CD4-positive, alpha-beta T cell treated with Interleukin-21 for 1 hour (primary cell): ENCODE measurements at regions not wholly inside any gene's neighbourhood (a gene's known extent, or its start where the extent isn't known, plus 50 kb on each side); places are given as distances from the start of the nearest gene placed in this dataset.
A peak's percentile ranks its signal among the peaks of the same experiment; 100 is the strongest.
"Not testable (repeated sequence)": the region's sequence is repeated elsewhere in the genome, so short reads cannot be mapped to it uniquely, and the experiment has no call there.

Experiments
- DNase-seq: peaks from one replicate; pipeline ENCODE4 v3.0.0-alpha.2; 2020

DNA sequence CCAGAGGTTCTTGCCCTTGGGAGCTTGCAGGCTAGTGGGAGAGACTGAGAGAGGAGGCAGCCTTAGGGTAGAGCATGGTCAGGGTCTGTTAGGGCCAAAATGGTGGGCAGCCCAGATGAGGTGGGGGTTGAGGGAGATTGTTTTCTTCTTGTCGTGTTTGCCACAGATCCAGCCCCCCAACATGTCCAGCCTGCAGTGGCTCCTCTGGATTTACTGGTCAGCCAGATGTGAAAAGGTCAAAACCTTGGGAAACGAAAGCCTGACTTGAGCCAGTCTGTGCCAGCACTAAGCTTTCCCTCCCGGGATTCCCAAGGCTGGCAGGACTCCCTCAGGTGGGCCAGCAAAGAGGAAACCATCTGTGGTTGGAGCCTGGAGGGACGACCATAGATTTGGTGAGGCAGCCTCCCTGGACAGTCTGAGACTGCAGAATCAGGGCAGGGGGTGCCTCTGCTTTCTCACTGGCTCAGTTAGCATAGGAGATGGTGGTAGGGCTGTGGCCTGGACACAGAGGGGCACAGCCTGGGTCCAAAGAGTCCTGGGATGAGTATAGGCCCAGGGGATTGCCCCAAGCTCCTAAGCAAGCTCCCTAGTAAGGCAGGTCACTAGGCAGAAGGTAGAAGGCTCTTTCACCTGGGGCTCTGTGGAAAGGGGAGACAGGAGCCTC is 51.2 kb upstream of the PRR23C start:
- no peak for DNase-seq

DNA sequence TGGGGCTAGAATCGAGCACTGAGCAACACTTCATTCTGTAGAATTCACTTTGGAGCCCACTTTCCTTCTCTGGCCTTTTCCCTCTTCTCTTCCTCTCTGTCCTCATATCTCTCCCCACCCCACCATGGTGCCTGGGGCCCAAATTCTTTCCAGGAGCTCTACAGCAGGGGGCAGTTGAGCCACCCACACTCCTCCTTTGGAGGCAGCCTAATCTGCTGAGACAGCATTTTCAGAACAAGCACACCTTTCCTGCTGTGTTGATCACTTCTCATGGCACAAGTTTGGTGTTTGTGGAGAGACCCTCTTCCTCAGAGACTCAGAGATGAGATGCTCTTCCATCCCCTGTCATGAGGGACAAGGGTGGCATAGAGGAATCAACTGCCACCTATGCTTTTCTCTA is 52.0 kb upstream of the PRR23C start:
- no peak for DNase-seq

DNA sequence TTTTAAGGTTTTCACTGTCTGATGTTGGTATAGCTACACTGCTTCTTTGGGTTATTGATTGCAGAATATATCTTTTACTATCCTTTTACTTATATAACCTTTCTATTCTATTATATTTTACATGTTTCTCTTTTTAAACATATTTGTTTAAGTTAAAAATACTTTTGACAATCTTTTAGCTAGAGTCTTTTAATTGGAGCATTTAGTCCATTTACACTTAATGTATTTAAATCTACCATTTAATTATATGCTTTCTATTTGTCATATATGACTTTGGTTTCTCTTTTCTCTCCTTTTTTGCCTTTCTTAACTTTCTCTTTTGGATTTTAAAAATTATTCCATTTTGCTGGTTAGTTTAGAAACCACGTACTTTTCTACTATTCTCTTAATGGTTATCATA is 53.7 kb upstream of the PRR23C start:
- no peak for DNase-seq

DNA sequence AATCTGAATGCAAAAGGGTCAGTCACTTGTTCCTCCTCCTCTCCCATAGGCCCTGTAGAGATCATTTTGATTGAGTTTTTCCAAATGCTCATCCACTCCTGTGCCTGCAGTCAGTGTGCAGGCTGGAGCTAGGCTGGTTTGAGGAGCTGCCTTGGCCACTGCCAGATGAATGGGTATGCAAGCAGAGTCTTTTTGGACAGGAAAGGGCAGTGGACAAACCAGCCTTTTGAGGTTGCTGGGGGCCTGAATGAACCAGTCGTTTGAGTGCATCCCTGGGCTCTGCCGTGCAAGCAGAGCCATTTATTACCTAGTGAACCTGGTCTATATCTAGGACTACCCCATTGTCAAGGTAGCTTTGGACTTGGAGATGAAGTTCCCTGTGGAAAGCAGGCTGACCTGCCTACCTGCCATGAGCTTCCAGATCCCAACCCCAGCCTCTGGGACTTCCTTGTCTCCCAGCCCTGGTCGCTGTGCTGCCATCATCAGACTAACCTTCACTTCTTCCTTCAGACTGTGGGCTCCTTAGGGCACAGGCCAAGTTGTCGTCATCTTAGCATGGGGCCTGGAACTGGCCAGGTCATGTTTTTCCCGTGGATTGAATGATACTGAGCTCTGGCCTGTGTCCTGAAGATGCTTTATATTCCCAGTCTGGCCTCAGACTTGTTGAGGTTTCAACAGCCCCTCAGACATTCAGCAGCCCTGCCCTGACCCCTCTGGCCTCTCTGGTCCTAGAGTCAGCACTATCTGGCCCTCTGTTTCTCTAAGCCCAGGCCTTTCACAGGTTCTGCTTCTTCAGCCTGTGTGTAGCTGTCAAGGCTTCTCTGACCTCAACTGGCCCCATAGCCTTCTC is 55.5 kb upstream of the PRR23C start:
- DNase-seq: no peak

DNA sequence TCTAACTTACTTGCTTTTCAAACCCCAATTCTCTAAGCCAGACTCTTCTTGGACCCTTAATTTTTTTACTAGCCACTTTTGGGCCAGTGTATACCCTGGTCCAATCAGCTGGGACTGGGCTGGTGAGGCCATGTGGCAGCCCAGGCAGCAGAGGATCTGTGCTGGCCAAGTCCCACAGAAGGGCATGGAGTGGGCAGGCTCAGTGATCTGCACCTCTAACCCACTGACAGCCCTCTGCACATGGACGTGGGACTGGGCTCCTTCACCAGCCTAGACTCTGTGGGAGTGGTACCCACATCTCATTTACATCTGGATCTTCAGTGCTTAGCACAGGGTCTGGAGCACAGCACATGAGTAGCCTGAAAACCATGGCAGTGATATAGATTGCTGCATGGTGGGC is 56.1 kb upstream of the PRR23C start:
- DNase-seq: no peak

DNA sequence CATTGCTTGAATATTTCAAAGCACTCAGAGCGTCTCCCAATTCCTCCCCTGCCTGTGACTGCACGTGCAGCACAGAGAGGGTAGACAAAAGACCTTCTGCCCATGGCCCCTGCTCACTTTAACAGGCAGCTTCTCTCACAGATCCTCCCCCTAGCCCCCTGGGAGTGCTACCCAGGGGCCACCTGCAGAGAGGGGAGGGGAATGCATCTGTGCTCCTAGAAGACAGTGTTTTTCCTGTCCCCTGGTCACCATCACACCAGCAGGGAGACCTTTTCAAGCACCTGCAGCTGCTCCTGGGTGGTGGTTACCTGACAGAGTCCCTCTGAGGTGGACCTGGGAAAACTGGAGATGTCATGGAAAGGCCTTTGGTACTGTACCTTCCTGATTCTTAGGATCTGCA is 56.7 kb upstream of the PRR23C start:
- DNase-seq: no peak

DNA sequence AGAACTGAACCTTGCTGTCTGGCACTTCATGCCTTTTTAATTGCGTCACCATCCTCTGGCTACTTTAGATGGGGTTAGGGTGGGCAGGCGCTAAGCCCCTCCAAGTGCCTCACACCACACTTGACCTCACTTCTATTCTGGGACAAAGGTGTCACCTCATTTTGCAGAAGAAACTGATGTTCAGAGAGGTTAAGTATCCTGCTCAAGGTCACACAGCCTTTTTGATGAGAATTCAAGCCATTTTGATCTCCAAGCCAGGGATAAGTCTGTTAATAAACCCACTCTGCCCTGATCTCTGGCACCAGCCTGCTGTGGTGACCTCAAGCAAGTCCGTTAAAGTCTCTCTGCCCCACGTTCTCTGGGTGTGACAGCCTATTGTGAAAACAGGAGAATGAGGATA is 58.8 kb upstream of the PRR23C start:
- DNase-seq: no peak

DNA sequence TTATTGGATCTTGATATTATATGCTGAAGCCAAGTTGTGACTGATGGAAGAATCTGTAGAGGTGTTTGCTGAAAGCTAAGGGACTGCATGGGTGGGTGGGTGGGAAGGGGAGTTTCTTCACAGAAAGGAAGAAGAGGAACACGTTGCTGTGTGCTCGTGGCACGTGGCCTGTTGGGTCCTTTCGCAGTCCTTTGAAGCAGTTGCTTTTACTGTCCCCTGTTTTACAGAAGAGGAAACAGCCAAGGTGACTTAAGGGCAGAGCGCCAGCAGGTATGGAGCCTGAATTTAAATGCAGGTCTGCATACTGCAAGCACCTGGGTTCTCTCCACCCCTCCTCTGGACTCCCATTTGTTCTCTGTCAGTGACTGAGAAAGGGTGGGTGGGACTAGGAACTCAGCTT is 59.4 kb upstream of the PRR23C start:
- no peak for DNase-seq

DNA sequence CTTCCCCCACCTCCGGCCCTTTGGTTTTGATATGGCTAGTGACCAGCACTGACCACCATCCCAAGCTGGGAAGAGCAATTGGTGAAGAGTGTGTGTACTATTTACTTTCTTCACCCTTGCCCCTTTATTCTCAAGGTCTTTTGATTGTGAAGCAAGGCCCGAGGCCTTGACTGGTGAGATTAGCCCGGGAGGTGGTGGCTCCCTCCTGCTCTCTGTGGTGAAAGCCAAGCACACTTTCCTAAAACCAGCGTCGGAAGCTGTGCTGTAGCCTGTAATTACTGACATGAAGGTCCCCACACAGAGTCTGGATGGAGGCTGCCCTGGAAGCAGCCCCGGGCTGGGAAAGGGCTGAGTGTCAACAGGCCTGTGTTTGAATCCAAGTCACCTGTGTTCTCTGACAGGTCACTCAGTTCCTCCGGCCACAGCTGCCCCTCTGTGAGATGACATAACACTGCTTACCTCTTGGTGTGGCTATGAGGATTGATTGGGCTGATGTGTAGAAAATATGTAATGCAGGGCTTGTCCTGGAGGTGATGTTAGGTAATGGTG is 60.5 kb upstream of the PRR23C start:
- no peak for DNase-seq

DNA sequence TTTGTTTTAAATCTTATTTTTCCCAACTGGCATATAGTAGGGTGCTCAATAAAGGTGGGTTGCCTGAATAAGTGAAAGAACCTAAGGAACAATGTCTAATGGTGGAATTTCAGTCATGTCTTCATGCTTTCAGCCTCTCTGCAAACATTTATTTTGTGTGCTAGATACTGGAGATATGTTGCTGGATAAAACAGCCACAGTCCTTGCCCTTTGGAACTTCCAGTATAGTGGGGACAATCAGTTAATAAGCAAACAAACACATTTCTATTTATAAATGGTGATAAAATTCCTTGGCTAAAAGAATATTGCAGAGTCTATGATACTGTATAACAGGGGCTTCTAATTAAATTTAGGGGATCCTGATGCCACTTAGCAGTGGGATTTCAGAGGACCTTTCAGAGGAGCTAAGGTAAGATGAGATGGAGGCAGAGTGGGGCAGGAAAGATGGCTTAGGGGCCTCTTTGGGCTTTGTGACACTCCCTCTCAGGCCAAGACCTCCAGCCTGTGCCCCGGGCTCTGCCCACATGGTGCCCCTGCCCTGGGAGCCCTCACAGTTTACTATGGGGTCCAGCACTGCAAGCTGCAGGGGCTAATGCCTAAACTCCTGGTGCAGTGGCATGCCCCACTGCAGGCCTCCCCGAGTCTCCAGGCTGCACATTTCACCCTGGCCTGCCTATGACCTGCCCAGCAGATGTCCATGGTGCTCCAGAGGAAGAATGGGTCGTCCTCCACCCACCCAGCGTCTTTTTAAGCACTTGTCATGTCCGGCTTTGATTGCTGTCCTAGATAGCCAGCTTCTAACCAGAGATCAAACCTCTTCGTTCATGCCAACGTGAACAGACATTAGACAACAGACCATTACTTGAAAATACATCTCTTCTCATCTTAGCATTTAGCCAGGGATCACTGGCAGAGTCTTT is 61.6 kb upstream of the PRR23C start:
- DNase-seq: no peak

DNA sequence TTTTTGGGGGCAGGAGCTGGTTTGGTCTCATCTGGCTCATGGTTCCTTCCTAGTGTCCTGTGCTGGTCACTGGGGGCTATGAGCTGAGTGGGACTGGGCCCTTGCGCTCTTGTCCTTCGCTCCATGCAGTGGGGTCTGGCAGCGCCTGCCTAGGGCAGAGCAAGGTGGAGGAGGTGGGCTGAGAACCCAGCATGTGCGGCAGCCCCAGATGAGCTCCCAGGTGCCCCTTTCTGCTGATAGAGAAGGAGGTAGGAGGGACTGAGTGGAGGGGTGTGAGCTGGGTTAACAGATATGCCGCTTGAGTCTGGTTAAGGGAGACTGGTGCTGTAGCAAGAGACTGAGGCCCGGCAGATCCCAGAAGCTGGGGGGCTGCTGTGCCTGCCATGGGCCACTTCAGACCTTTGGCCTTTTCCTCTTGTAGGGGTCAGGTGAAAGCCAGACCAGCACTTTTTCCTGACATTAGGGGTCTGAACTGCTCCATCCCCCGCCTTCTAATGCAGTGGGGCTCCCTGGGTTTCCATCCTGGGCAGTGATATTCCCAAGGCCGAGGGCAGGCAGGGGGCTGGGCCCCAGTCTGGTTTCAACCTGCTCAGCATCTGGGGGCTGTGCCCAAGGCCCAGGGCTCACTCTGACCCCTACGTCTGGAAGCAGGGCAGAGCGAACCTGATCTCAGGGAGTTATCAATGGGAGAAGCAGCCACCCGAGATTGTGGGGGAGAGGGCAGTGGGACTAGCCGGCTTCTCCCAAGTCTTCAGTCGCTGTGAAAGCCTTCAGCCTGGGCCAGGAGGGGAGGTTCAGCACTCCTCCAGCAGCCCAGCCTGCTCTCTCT is 62.9 kb upstream of the PRR23C start:
- no peak for DNase-seq

DNA sequence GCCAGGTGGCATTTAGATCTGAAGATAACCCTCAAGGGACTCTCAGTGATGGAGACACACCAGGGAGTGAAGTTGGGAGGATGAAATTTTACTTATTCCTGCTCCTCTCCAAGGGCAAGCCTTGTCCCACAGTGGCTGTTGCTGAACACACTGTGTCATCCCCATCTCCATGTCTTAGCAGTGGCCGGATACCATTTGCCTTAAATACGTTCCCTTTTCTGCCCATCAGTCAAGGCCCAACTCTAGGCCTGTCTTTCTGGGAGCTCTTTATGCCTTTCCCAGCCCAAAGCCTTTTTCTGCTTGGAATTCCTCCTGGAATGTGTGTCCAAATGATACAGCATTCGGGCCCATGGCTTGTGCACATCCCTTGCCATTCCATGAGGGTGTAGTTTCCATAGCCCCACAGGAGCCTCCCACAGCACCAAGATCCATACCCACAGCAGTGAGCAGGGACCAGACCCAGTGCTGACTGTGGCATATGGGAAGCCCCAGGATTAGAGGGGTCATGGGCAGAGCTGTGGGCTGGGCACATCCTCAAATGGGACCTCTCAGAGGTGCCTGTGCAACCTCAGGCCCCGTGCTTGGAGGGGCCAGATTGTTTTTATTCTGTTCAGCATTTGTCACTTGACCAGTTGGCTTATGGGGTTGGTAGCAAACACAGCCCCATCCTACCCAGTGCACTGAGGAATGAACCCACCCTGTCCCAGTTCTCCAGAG is 63.7 kb upstream of the PRR23C start:
- DNase-seq: no peak

DNA sequence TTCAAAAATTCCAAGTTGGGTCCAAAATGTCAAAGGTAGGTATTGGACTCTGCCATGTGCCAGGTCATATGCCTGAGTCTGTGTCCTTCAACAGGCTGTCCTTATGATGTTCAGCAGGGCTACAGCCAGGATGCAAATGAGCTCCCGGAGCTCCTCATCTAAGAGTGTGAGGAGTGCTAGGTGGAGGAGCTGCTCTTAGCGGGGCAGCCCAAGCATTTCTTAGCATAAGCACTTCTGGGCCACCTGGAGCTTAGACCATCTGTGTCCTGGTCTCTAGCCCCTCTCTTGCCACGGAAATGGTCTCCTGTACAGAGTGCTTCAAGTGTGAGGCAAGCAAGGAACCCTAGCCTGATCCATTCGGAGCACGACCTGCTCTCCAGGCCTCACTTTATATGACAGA is 64.6 kb upstream of the PRR23C start:
- DNase-seq: no peak

DNA sequence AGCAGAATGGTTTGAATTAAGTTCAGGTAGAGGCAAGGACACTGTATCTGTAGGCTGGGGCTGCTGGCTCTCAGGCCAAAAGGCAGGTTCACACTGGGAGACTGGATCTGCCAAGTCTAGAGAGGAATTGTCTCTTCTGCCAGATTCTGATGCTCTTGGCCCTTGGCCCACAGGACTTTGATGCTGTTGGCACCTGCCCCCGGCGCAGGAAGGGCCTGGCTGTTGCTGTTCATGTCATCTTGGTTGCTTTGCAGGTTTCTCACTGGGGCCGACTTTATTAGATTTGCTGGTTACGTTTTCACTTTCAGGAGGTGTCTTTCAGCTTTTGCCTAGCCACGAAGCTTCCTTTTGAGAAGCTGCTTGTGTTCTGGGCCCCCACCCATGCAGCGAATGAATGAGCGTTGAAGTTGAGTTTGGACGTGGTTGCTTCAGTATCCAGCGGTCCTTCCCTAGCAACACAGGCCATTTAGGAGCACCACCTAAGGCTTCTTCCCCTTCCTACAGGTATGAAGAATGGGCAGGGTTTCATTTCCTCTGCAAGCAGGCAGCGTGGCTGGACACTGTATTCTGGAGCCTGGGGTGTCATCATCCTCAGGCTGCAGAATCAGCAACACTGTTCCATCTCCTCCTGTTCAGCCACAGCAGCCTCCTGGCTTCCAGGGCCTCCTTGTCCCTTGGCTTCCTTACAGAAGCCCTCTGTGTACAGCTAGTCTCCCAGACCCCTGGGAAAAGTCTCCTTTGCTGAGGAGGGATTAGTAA is 65.6 kb upstream of the PRR23C start:
- no peak for DNase-seq

DNA sequence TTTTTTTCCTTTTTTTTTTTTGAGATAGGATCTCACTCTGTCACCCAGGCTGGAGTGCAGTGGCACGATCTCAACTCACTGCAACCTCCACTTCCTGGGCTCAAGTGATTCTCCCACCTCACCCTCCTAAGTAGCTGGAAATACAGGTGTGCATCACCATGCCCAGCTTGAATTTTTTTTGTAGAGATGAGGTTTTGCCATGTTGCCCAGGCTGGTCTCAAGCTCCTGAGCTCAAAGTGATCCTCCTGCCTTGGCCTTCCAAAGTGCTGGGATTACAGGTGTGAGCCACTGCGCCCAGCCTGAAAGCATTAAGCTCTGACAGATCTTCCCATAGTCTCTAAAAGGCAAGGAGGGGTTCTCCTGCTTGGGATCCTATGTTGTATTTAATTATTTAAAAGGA is 66.2 kb upstream of the PRR23C start:
- not testable (repeated sequence) for DNase-seq

DNA sequence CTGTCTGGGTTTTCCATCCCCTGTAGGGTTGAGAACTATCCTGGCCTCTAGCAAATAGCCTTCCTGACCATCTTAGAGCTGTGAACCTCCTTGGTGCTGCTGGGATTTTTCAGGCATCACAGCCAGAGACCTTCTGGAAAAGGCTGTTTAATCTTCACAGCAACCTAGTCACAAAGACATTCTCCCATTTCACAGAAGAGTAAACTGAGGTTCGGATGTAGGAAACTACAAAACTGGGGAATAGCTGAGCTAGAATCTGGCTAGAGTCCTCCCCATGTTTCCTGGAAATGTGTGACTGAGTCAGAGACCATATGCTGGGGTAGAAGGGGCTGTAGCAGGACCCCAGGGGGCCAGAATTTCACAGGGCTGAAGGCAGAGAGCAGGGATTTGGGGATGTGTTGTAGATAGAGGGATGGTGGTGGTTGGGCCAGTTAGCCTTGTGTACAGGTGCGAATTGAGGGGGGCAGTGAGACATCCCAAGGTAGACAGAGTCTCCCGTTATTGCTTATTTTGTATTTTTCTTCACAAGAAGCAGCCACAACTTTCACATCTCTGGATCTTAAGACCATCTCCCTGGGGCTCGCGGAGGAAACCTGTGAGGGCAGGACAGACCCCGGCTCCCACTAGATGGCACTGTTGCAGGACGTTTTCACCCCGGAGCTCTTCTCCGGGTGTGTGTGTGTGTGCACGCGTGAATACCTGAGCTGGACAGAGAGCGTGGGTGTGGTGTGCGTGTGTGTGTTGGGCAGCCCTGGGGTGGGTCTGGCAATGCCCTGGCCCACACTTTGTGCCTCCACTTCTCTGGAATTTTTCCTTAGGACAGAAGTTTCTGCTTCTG is 66.9 kb upstream of the PRR23C start:
- peak; percentile 41 for DNase-seq

DNA sequence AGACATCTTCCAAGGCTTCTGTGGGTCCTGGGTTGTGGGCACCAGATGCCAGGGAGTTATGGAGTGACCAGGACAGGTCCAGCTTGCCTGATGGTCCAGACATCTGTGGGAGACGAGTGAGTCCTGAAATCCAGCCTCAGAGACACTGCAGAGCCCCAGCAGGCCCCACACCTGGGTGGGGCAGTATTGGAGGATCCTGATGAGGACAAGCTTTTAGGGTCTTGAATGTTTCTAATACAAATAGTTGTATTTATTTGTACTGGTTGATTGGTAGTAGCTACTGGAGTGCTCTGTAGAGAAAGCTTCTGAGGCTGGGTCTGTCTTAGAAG is 67.5 kb upstream of the PRR23C start:
- DNase-seq: no peak

DNA sequence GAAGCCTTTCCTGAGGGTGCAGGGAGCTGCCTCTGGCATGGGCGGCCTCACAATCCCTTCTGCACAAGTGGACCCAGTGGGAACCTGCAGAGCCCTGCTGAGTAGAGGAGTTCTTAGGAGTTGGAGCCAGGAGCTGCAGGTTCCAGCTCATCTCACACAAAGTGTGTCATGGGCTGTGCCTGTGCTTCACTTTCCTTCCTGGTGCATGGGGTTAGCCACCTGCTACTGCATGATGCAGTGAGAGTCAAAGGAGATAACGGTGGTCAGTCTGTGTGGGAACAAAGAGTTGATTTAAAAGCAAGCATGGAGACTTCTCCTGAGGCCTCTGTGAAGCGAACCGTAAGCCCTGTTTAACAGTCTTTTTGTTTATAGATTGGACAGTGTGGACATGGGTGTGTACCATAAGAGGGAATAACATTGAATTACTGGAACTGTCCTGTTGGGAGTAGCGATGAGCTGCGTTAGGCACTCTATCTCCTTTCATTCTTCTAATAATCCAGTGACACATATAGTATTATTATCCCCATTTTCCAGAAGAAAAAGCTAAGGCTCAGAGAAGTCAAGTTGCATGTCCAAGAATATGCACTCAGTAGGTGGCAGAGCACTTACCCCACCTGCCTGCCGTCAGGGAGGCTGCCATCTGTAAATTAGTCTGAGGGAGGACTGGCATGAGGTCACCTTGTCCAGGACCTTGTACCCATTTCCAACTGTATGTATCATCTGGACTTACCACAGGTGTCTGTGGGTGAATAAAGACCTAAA is 68.7 kb upstream of the PRR23C start:
- no peak for DNase-seq

DNA sequence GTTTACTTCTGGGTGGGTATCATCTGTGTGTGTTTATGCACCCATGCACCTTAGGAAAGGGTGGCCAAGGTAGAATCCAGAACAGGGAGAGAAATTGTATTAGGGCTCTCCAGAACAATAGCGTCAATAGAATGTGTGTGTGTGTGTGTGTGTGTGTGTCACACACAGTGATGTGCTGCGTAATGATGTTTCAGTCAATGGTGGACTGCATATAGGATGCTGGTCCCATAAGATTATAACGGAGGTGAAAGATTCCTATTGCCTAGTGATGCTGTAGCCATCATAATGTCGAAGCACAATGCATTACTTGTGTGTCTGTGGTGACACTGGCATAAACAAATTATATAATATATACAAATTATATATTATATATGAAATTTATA is 69.3 kb upstream of the PRR23C start:
- no peak for DNase-seq
